Body of pancreas (tissue), 4 donors: ENCODE measurements at regions not wholly inside any gene's neighbourhood (a gene's known extent, or its start where the extent isn't known, plus 50 kb on each side); places are given as distances from the start of the nearest gene placed in this dataset.

ENCODE experiments used
- ATAC-seq: fragments of 150-250 bp; one replicate; pipeline ENCODE4 v1.9.1; 2016
- DNase-seq, 4 donors: peaks; one replicate each; pipeline ENCODE4 v3.0.0-alpha.2; 2019
- H3K27ac ChIP-seq, 4 donors: fragments of 200-600 bp; sonication (generic); 1 replicate in 3 of 4; 2 replicates in 1 of 4; pipeline versions ENCODE4 v1.5.1 to v1.6.1; 2016 to 2019; ENCODE audit warnings: mild to moderate bottlenecking in 1 of 4, mixed read lengths in 1 of 4, moderate library complexity in 1 of 4
- H3K27me3 ChIP-seq, 2 donors: fragments of 200-600 bp; sonication (generic); one replicate each; pipeline ENCODE4 v1.6.0; 2016; ENCODE audit warnings: mild to moderate bottlenecking in 1 of 2
- H3K36me3 ChIP-seq, 2 donors: fragments of 200-600 bp; sonication (generic); replicated peaks in 1 of 2; 2 replicates each; pipeline ENCODE4 v1.5.1; 2016; ENCODE audit warnings: low read depth in 2 of 2; ENCODE audit not compliant: insufficient read depth in 1 of 2
- H3K4me1 ChIP-seq: fragments of 200-600 bp; sonication (generic); one replicate; pipeline ENCODE4 v1.6.0; 2016
- H3K4me3 ChIP-seq, 2 donors: fragments of 200-600 bp; sonication (generic); 1 replicate in 1 of 2; 2 replicates in 1 of 2; pipeline ENCODE4 v1.5.1; 2016 to 2019
- H3K9me3 ChIP-seq, 3 donors: fragments of 200-600 bp; sonication (generic); 1 replicate in 2 of 3; 2 replicates in 1 of 3; pipeline ENCODE4 v1.5.1; 2016
- CTCF ChIP-seq, 7 experiments: fragments of 450-650 bp in 4 of 7; fragments of 200-600 bp in 3 of 7; sonication (generic) in 3 of 7; IDR thresholded peaks; one replicate each; pipeline ENCODE4 v1.5.1; 2016 to 2019; ENCODE audit warnings: antibody characterized with exemption in 7 of 7
- POLR2A ChIP-seq, 3 donors: fragments of 450-650 bp; IDR thresholded peaks; one replicate each; pipeline ENCODE4 v1.6.1; 2016; ENCODE audit warnings: antibody characterized with exemption in 3 of 3, mild to moderate bottlenecking in 2 of 3
- WGBS, 2 donors: methylation state at CpG; one replicate each; pipeline ENCODE4 v1.1.5; 2017; 5-methylcytosine and 5-hydroxymethylcytosine counted together
- intact Hi-C: fragments of 100-400 bp; cut with DNase I; formaldehyde crosslinking; loops from one replicate; pipeline ENCODE4 v1.15.1; 2023

GRCh38 chr2:234565201-234565600 lies 68.3 kb upstream of the ARL4C start:
- WGBS, 2 donors = 67 to 83% methylated on average over 1 of the region's 1 CpG
- no peak for ATAC-seq
- no peak for TF ChIP-seq CTCF (IDR thresholded peaks at IDR 0.05)
- TF ChIP-seq POLR2A (IDR thresholded peaks at IDR 0.05) = no peak
- no peaks in the 10 kb centered on the region for H3K27me3 ChIP-seq
- H3K4me3 ChIP-seq = no peak overlapping the region
- no peak overlapping the region for H3K27ac ChIP-seq
- H3K36me3 ChIP-seq = no peaks in the 10 kb centered on the region
- H3K4me1 ChIP-seq = no peaks in the 10 kb centered on the region
- intact Hi-C loops = no loop called here
- no peaks in the 10 kb centered on the region for H3K9me3 ChIP-seq
- DNase-seq = no peak

GRCh38 chr2:234564699-234565098 lies 67.8 kb upstream of the ARL4C start:
- Histone ChIP-seq H3K27ac (no peak overlapping the region), H3K4me3 (no peak overlapping the region), H3K36me3 (no peaks in the 10 kb centered on the region), H3K9me3 (no peaks in the 10 kb centered on the region), H3K4me1 (no peaks in the 10 kb centered on the region), H3K27me3 (no peaks in the 10 kb centered on the region)
- WGBS, 2 donors = 39 to 49% methylated on average over 2 of the region's 2 CpGs
- TF ChIP-seq CTCF (IDR thresholded peaks at IDR 0.05) (peak in 2 of 7 experiments; percentile 4 to 27), POLR2A (IDR thresholded peaks at IDR 0.05) (no peak)
- no peak for DNase-seq
- intact Hi-C loops = no loop called here
- no peak for ATAC-seq

GRCh38 chr2:234559609-234560008 lies 62.7 kb upstream of the ARL4C start:
- no peaks in the 10 kb centered on the region for H3K36me3 ChIP-seq
- H3K4me3 ChIP-seq = no peak overlapping the region
- H3K27ac ChIP-seq = no peak overlapping the region
- no peaks in the 10 kb centered on the region for H3K4me1 ChIP-seq
- no peaks in the 10 kb centered on the region for H3K27me3 ChIP-seq
- ATAC-seq (no peak), DNase-seq (no peak)
- intact Hi-C loops = no loop called here
- TF ChIP-seq POLR2A (IDR thresholded peaks at IDR 0.05) (no peak), CTCF (IDR thresholded peaks at IDR 0.05) (no peak)
- no peaks in the 10 kb centered on the region for H3K9me3 ChIP-seq
- 77 to 78% methylated on average over 5 of the region's 5 CpGs for WGBS, 2 donors

- 90 to 97% methylated on average over 4 of the region's 4 CpGs for WGBS, 2 donors
- DNase-seq = no peak
Measured at GRCh38 chr2:234558642-234559041, 61.8 kb upstream of the ARL4C start.

More at GRCh38 chr2:234558642-234559041, 61.8 kb upstream of the ARL4C start:
- Histone ChIP-seq H3K4me3 (no peak overlapping the region), H3K9me3 (no peaks in the 10 kb centered on the region), H3K27ac (no peak overlapping the region), H3K4me1 (no peaks in the 10 kb centered on the region), H3K36me3 (no peaks in the 10 kb centered on the region), H3K27me3 (no peaks in the 10 kb centered on the region)
- intact Hi-C loops = no loop called here
- TF ChIP-seq CTCF (IDR thresholded peaks at IDR 0.05) (no peak), POLR2A (IDR thresholded peaks at IDR 0.05) (no peak)
- ATAC-seq = no peak
